ENCODE measurements at regions not wholly inside any gene's neighbourhood (a gene's known extent, or its start where the extent isn't known, plus 50 kb on each side); places are given as distances from the start of the nearest gene placed in this dataset.

- TF ChIP-seq POLR2A (IDR thresholded peaks at IDR 0.05; ENCODE audit: low read length) (no peak), GATA1 (IDR thresholded peaks at IDR 0.05; ENCODE audit: low read depth, low read length) (no peak)
Observed at GRCh38 chr4:3835527-3836405, 69.6 kb downstream of the ADRA2C start.

All from erythroblast (primary cell).